Small intestine (tissue), 7 donors: ENCODE measurements at regions not wholly inside any gene's neighbourhood (a gene's known extent, or its start where the extent isn't known, plus 50 kb on each side); places are given as distances from the start of the nearest gene placed in this dataset.
A peak's percentile ranks its signal among the peaks of the same experiment; 100 is the strongest.

Experiments
- DNase-seq, 2 donors: peaks; one replicate each; pipeline versions ENCODE4 v3.0.0 to v3.0.0-alpha.2; 2013
- FAIRE-seq: peaks from 2 replicates; lab custom pipeline; 2012; peaks lifted over from hg19 to GRCh38; lab: Jason Lieb, UNC
- H3K27ac ChIP-seq, 3 donors: one replicate each; pipeline ENCODE4 v1.5.1; 2013; ENCODE audit warnings: low read length in 2 of 3, mild to moderate bottlenecking in 2 of 3, control low read depth in 1 of 3, inconsistent platforms in 1 of 3, low read depth in 1 of 3, moderate library complexity in 1 of 3
- H3K27me3 ChIP-seq, 3 donors: one replicate each; pipeline ENCODE4 v1.6.1; 2013; ENCODE audit warnings: low read length in 3 of 3, inconsistent platforms in 1 of 3; ENCODE audit not compliant: control insufficient read depth in 3 of 3, insufficient read depth in 3 of 3
- H3K36me3 ChIP-seq, 3 donors: one replicate each; pipeline ENCODE4 v1.6.1; 2013; ENCODE audit warnings: low read length in 3 of 3, inconsistent platforms in 1 of 3, low read depth in 1 of 3, mild to moderate bottlenecking in 1 of 3, moderate library complexity in 1 of 3; ENCODE audit not compliant: control insufficient read depth in 3 of 3, insufficient read depth in 2 of 3
- H3K4me1 ChIP-seq, 3 donors: one replicate each; pipeline ENCODE4 v1.6.1; 2013; ENCODE audit warnings: low read length in 2 of 3, inconsistent platforms in 1 of 3, low read depth in 1 of 3, mild to moderate bottlenecking in 1 of 3, moderate library complexity in 1 of 3; ENCODE audit not compliant: control insufficient read depth in 3 of 3, insufficient read depth in 2 of 3
- H3K4me3 ChIP-seq, 3 donors: one replicate each; pipeline ENCODE4 v1.5.1; 2013; ENCODE audit warnings: low read length in 3 of 3, control low read depth in 1 of 3, inconsistent platforms in 1 of 3, low read depth in 1 of 3, mild to moderate bottlenecking in 1 of 3, moderate library complexity in 1 of 3
- H3K9me3 ChIP-seq, 2 donors: one replicate each; pipeline ENCODE4 v1.6.1; 2013; ENCODE audit warnings: low read depth in 1 of 2, low read length in 1 of 2; ENCODE audit not compliant: control insufficient read depth in 2 of 2, insufficient read depth in 1 of 2
- WGBS, 3 donors: extraction: QIAGEN DNeasy Blood & Tissue Kit; methylation state at CpG; one replicate each; pipeline ENCODE4 v1.1.7; 2013; 5-methylcytosine and 5-hydroxymethylcytosine counted together
- donor health status: healthy with polysubstance abuse.
- donor health status: control.
- donor health status: control.
- donor health status: Bipolar disorder and iron deficiency.
- donor health status: healthy.

DNA sequence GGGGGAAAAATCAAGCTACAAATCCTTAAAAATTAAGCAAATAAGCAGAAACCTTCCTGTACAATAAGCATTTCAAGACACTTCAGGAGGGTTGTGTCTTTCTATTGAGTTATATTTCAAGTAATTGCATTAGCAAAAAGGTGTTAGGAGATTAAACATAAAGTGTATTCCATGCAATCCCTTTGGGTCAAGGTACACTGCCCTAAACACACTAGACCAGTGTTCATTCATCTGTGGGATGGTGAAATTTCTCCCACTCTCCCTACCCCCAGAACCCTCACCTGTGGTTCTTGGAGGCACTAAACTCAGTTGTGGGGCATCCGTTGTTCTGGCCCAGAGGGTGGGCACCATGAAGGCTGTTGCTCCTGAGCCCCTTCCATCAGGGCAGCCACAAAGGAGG is 205.1 kb upstream of the SGK1 start:
- no peak overlapping the region for H3K4me3 ChIP-seq
- no peak overlapping the region for H3K27ac ChIP-seq
- WGBS, 3 donors = 77 to 86% (median 82%) methylated on average over 1 of the region's 1 CpG

GRCh38 chr6:134521116-134521501 is 203.2 kb upstream of the SGK1 start:
- FAIRE-seq (no peak), DNase-seq (no peak)
- no peak overlapping the region for H3K4me3 ChIP-seq
- H3K27ac ChIP-seq = no peak overlapping the region
- H3K27me3 ChIP-seq = no peaks in the 10 kb centered on the region
- H3K4me1 ChIP-seq = peaks cover 0 to 7% (median 0%) of the 10 kb centered on the region in 3 donors
- H3K9me3 ChIP-seq = no peaks in the 10 kb centered on the region
- H3K36me3 ChIP-seq = no peaks in the 10 kb centered on the region
- 52 to 74% (median 61%) methylated on average over 3 of the region's 3 CpGs for WGBS, 3 donors

More for the DNA sequence above, 205.1 kb upstream of the SGK1 start:
- DNase-seq = no peak
- no peaks in the 10 kb centered on the region for H3K27me3 ChIP-seq
- no peak for FAIRE-seq
- no peaks in the 10 kb centered on the region for H3K36me3 ChIP-seq
- H3K9me3 ChIP-seq = no peaks in the 10 kb centered on the region
- H3K4me1 ChIP-seq = no peaks in the 10 kb centered on the region

GRCh38 chr6:134520181-134521115 is 202.5 kb upstream of the SGK1 start:
- Histone ChIP-seq H3K4me3 (no peak overlapping the region), H3K4me1 (peaks cover 0 to 7% (median 0%) of the 10 kb centered on the region in 3 donors), H3K36me3 (no peaks in the 10 kb centered on the region), H3K27ac (peak overlapping the region in 1 of 3 donors; percentile 34), H3K9me3 (no peaks in the 10 kb centered on the region), H3K27me3 (no peaks in the 10 kb centered on the region)
- WGBS, 3 donors = 81 to 84% (median 84%) methylated on average over 12 of the region's 12 CpGs
- no peak for FAIRE-seq
- DNase-seq = no peak

- H3K36me3 ChIP-seq = no peaks in the 10 kb centered on the region
- FAIRE-seq = no peak
- H3K9me3 ChIP-seq = no peaks in the 10 kb centered on the region
- peaks cover 0 to 7% (median 0%) of the 10 kb centered on the region in 3 donors for H3K4me1 ChIP-seq
- H3K27me3 ChIP-seq = no peaks in the 10 kb centered on the region
- no peak overlapping the region for H3K27ac ChIP-seq
- H3K4me3 ChIP-seq = no peak overlapping the region
- 60 to 84% (median 75%) methylated on average over 4 of the region's 4 CpGs for WGBS, 3 donors
- DNase-seq = no peak
Measured at GRCh38 chr6:134519465-134519864, 201.6 kb upstream of the SGK1 start.

GRCh38 chr6:134517868-134518267 is 200.0 kb upstream of the SGK1 start:
- Histone ChIP-seq H3K36me3 (no peaks in the 10 kb centered on the region), H3K4me3 (no peak overlapping the region), H3K27me3 (no peaks in the 10 kb centered on the region), H3K27ac (no peak overlapping the region), H3K9me3 (no peaks in the 10 kb centered on the region), H3K4me1 (peaks cover 0 to 7% (median 0%) of the 10 kb centered on the region in 3 donors)
- FAIRE-seq (no peak), DNase-seq (no peak)
- WGBS, 3 donors = 75 to 92% (median 85%) methylated on average over 5 of the region's 5 CpGs

- 8 to 26% (median 21%) methylated on average over 9 of the region's 9 CpGs for WGBS, 3 donors
- FAIRE-seq (no peak), DNase-seq (peak; percentile 48 to 90)
- no peaks in the 10 kb centered on the region for H3K9me3 ChIP-seq
- no peak overlapping the region for H3K4me3 ChIP-seq
- no peaks in the 10 kb centered on the region for H3K36me3 ChIP-seq
- peaks cover 0 to 7% (median 0%) of the 10 kb centered on the region in 3 donors for H3K4me1 ChIP-seq
- H3K27me3 ChIP-seq = no peaks in the 10 kb centered on the region
- peak overlapping the region in 2 of 3 donors; percentile 14 to 50 for H3K27ac ChIP-seq
Measured at GRCh38 chr6:134517145-134517658, 199.3 kb upstream of the SGK1 start.

GRCh38 chr6:134516582-134516981 is 198.7 kb upstream of the SGK1 start:
- H3K27me3 ChIP-seq = no peaks in the 10 kb centered on the region
- peaks cover 0 to 7% (median 0%) of the 10 kb centered on the region in 3 donors for H3K4me1 ChIP-seq
- WGBS, 3 donors = 78 to 90% (median 80%) methylated on average over 3 of the region's 3 CpGs
- H3K27ac ChIP-seq = no peak overlapping the region
- no peak overlapping the region for H3K4me3 ChIP-seq
- H3K9me3 ChIP-seq = no peaks in the 10 kb centered on the region
- no peak for FAIRE-seq
- no peaks in the 10 kb centered on the region for H3K36me3 ChIP-seq
- no peak for DNase-seq

DNA sequence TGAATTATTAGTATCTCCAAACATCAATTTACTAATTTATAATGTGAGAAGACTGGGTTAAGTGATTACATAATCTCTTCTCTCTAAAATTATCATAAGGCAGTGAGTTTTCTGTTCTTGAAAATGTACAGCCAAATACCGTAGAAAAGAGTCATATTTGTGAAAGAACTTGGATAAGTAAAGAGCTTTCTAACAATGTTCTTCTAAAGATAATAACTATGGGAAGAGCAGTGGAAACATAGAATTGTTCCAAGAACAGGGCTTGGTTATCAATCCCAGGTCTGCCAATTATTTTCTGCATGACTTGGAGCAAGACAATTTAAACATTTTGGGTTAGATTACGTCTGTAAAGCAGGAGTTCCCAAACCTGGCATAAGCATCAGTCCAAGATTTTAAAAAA is 198.1 kb upstream of the SGK1 start:
- no peaks in the 10 kb centered on the region for H3K36me3 ChIP-seq
- no peaks in the 10 kb centered on the region for H3K9me3 ChIP-seq
- H3K27ac ChIP-seq = no peak overlapping the region
- FAIRE-seq = no peak
- DNase-seq = no peak
- no peaks in the 10 kb centered on the region for H3K27me3 ChIP-seq
- WGBS, 3 donors = 80 to 94% (median 89%) methylated on average over 2 of the region's 2 CpGs
- H3K4me3 ChIP-seq = no peak overlapping the region
- peaks cover 0 to 7% (median 0%) of the 10 kb centered on the region in 3 donors for H3K4me1 ChIP-seq
